ENCODE measurements at regions not wholly inside any gene's neighbourhood (a gene's known extent, or its start where the extent isn't known, plus 50 kb on each side); places are given as distances from the start of the nearest gene placed in this dataset.

DNA sequence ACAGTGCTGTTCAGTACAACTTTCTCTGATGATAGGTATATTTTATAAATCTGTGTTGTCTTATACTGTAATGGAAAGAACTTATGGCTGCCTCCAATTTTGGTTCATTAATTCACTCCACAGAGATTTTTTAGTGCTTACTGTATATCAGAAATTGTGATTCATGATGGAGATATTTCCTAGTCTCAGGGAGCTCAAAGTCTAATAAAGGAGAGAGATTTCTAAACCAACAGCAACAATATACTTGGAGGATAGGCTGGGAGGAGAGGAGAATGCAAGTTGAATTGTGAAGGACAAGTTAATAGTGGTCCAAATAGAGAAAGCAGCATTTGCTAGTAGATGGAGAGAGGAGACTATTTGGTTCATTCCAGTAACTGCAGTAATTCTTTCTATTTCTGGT lies 63.5 kb downstream of the TANC2 start:
- Histone ChIP-seq H3K9me3 (no peaks in the 10 kb centered on the region), H3K4me3 (no peak overlapping the region), H3K4me1 (no peaks in the 10 kb centered on the region), H3K27ac (replicated peaks in 1 of 4) (no peak overlapping the region), H3K27me3 (no peaks in the 10 kb centered on the region), H3K36me3 (no peaks in the 10 kb centered on the region)
- DNase-seq (ENCODE audit: extremely low spot score), result no peak
- no peak for TF ChIP-seq EP300 (IDR thresholded peaks at IDR 0.05)
- intact Hi-C loops (cut with DNase I), result no loop called here

- DNase-seq (ENCODE audit: extremely low spot score), result no peak
- Histone ChIP-seq H3K27me3 (no peaks in the 10 kb centered on the region), H3K36me3 (no peaks in the 10 kb centered on the region), H3K4me1 (no peaks in the 10 kb centered on the region), H3K27ac (replicated peaks in 1 of 4) (no peak overlapping the region), H3K9me3 (no peaks in the 10 kb centered on the region), H3K4me3 (no peak overlapping the region)
- no peak for TF ChIP-seq POLR2AphosphoS5 (IDR thresholded peaks at IDR 0.05)
- TF ChIP-seq POLR2A (IDR thresholded peaks at IDR 0.05; ENCODE audit: low read depth), result no peak
- TF ChIP-seq, protein P1, sequence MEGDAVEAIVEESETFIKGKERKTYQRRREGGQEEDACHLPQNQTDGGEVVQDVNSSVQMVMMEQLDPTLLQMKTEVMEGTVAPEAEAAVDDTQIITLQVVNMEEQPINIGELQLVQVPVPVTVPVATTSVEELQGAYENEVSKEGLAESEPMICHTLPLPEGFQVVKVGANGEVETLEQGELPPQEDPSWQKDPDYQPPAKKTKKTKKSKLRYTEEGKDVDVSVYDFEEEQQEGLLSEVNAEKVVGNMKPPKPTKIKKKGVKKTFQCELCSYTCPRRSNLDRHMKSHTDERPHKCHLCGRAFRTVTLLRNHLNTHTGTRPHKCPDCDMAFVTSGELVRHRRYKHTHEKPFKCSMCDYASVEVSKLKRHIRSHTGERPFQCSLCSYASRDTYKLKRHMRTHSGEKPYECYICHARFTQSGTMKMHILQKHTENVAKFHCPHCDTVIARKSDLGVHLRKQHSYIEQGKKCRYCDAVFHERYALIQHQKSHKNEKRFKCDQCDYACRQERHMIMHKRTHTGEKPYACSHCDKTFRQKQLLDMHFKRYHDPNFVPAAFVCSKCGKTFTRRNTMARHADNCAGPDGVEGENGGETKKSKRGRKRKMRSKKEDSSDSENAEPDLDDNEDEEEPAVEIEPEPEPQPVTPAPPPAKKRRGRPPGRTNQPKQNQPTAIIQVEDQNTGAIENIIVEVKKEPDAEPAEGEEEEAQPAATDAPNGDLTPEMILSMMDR (IDR thresholded peaks at IDR 0.05), result no peak
- no peak for TF ChIP-seq EP300 (IDR thresholded peaks at IDR 0.05)
- intact Hi-C loops (cut with DNase I), result no loop called here
- 98% methylated on average over 2 of the region's 2 CpGs for WGBS
These were observed 66.1 kb downstream of the TANC2 start for GRCh38 chr17:63032142-63032541.

GRCh38 chr17:63033142-63033541 lies 67.1 kb downstream of the TANC2 start:
- H3K27ac ChIP-seq (replicated peaks in 1 of 4), result no peak overlapping the region
- H3K27me3 ChIP-seq, result no peaks in the 10 kb centered on the region
- H3K4me1 ChIP-seq, result no peaks in the 10 kb centered on the region
- TF ChIP-seq POLR2A (IDR thresholded peaks at IDR 0.05; ENCODE audit: low read depth) (no peak), EP300 (IDR thresholded peaks at IDR 0.05) (no peak), POLR2AphosphoS5 (IDR thresholded peaks at IDR 0.05) (no peak)
- TF ChIP-seq, protein P1 (IDR thresholded peaks at IDR 0.05), result no peak
- H3K4me3 ChIP-seq, result no peak overlapping the region
- H3K36me3 ChIP-seq, result no peaks in the 10 kb centered on the region
- intact Hi-C loops (cut with DNase I), result no loop called here
- 95% methylated on average over 2 of the region's 2 CpGs for WGBS
- H3K9me3 ChIP-seq, result no peaks in the 10 kb centered on the region
- no peak for DNase-seq (ENCODE audit: extremely low spot score)

DNA sequence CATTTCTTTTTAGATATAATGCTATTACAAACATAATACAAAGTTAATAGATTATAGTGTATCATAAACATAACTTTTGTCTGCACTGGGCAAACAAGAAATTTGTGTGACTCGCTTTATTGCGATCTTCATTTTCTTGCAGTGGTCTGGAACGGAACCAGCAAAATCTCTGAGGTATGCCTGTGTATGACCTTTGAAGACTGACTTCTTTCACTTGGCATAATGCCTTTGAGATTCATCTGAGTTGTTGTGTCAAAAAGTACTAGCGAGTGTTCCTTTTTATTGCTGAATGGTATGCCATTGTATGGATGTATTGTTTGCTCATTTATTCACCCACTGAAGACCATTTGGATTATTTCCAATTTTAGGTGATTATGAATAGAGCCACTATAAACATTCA lies 69.2 kb downstream of the TANC2 start:
- H3K27ac ChIP-seq (replicated peaks in 1 of 4), result no peak overlapping the region
- DNase-seq (ENCODE audit: extremely low spot score), result no peak
- no peaks in the 10 kb centered on the region for H3K9me3 ChIP-seq
- H3K4me1 ChIP-seq, result peaks cover 0 to 15% (median 12%) of the 10 kb centered on the region in 4 donors
- no peaks in the 10 kb centered on the region for H3K36me3 ChIP-seq
- H3K27me3 ChIP-seq, result no peaks in the 10 kb centered on the region
- intact Hi-C loops (cut with DNase I), result no loop called here
- TF ChIP-seq, protein P1 (IDR thresholded peaks at IDR 0.05), result no peak
- no peak for TF ChIP-seq EP300 (IDR thresholded peaks at IDR 0.05)
- no peak for TF ChIP-seq POLR2A (IDR thresholded peaks at IDR 0.05; ENCODE audit: low read depth)
- TF ChIP-seq POLR2AphosphoS5 (IDR thresholded peaks at IDR 0.05), result no peak
- 98% methylated on average over 4 of the region's 4 CpGs for WGBS
- no peak overlapping the region for H3K4me3 ChIP-seq

- DNase-seq (ENCODE audit: extremely low spot score), result no peak
- H3K4me1 ChIP-seq, result peaks cover 0 to 19% (median 17%) of the 10 kb centered on the region in 4 donors
- TF ChIP-seq EP300 (IDR thresholded peaks at IDR 0.05), result no peak
- TF ChIP-seq, protein P1 (IDR thresholded peaks at IDR 0.05), result no peak
- TF ChIP-seq POLR2AphosphoS5 (IDR thresholded peaks at IDR 0.05), result no peak
- no peak for TF ChIP-seq POLR2A (IDR thresholded peaks at IDR 0.05; ENCODE audit: low read depth)
- no peak overlapping the region for H3K4me3 ChIP-seq
- H3K27me3 ChIP-seq, result no peaks in the 10 kb centered on the region
- no peak overlapping the region for H3K27ac ChIP-seq (replicated peaks in 1 of 4)
- no peaks in the 10 kb centered on the region for H3K9me3 ChIP-seq
- no peaks in the 10 kb centered on the region for H3K36me3 ChIP-seq
- intact Hi-C loops (cut with DNase I), result no loop called here
- 84% methylated on average over 3 of the region's 3 CpGs for WGBS
These were observed 69.7 kb downstream of the TANC2 start for GRCh38 chr17:63035695-63036094.
